MM.1S (cell line): ENCODE measurements at regions not wholly inside any gene's neighbourhood (a gene's known extent, or its start where the extent isn't known, plus 50 kb on each side); places are given as distances from the start of the nearest gene placed in this dataset.

ENCODE experiments used
- DNase-seq: peaks from one replicate; pipeline ENCODE4 v3.0.0-alpha.2; 2015
- H2AFZ ChIP-seq: fragments of 300-600 bp; sonication (generic); 2 replicates; pipeline ENCODE4 v1.6.0; 2016; ENCODE audit warnings: antibody characterized with exemption, low read length
- H3F3A ChIP-seq: fragments of 300-600 bp; sonication (generic); 2 replicates; pipeline ENCODE4 v1.6.1; 2016; ENCODE audit warnings: mild to moderate bottlenecking, antibody characterized with exemption, low read length, moderate library complexity, mixed read lengths; ENCODE audit not compliant: insufficient read depth
- H3K27ac ChIP-seq: fragments of 300-600 bp; sonication (generic); 2 replicates; pipeline ENCODE4 v1.5.1; 2016; ENCODE audit warnings: mild to moderate bottlenecking, low read length
- H3K27me3 ChIP-seq: fragments of 300-600 bp; sonication (generic); replicated peaks from 2 replicates; pipeline ENCODE4 v1.6.0; 2016; ENCODE audit warnings: low read length; ENCODE audit not compliant: insufficient read depth
- H3K36me3 ChIP-seq: fragments of 300-600 bp; sonication (generic); replicated peaks from 2 replicates; pipeline ENCODE4 v1.6.1; 2016; ENCODE audit warnings: mild to moderate bottlenecking, low read length, mixed read lengths; ENCODE audit not compliant: insufficient read depth
- H3K4me1 ChIP-seq: fragments of 300-600 bp; sonication (generic); 2 replicates; pipeline ENCODE4 v1.6.1; 2016; ENCODE audit warnings: low read length, mixed read lengths
- H3K4me2 ChIP-seq: fragments of 300-600 bp; sonication (generic); 2 replicates; pipeline ENCODE4 v1.6.0; 2016; ENCODE audit warnings: low read depth, low read length
- H3K4me3 ChIP-seq: fragments of 300-600 bp; sonication (generic); 2 replicates; pipeline ENCODE4 v1.5.1; 2016; ENCODE audit warnings: low read length, mixed read lengths
- H3K79me2 ChIP-seq: fragments of 300-600 bp; sonication (generic); 2 replicates; pipeline ENCODE4 v1.6.1; 2016; ENCODE audit warnings: mixed run types, low read length, mixed read lengths
- H3K9ac ChIP-seq: fragments of 300-600 bp; sonication (generic); 2 replicates; pipeline ENCODE4 v1.6.1; 2016; ENCODE audit warnings: low read length, mixed read lengths
- H3K9me2 ChIP-seq: fragments of 300-600 bp; sonication (generic); replicated peaks from 2 replicates; pipeline ENCODE4 v1.6.1; 2016; ENCODE audit warnings: mild to moderate bottlenecking, low read length, mixed read lengths; ENCODE audit not compliant: insufficient read depth
- H3K9me3 ChIP-seq: fragments of 300-600 bp; sonication (generic); replicated peaks from 2 replicates; pipeline ENCODE4 v1.6.1; 2016; ENCODE audit warnings: mild to moderate bottlenecking, low read length, mixed read lengths; ENCODE audit not compliant: insufficient read depth
- H4K20me1 ChIP-seq: fragments of 300-600 bp; sonication (generic); 2 replicates; pipeline ENCODE4 v1.6.1; 2016; ENCODE audit warnings: mild to moderate bottlenecking, low read length, moderate library complexity, mixed read lengths; ENCODE audit not compliant: insufficient read depth
- CTCF ChIP-seq: fragments of 300-600 bp; sonication (generic); IDR thresholded peaks from 2 replicates; pipeline ENCODE4 v1.5.1; 2016; ENCODE audit warnings: antibody characterized with exemption, low read length, mixed read lengths
- EZH2 ChIP-seq: fragments of 300-600 bp; sonication (generic); optimal IDR thresholded peaks from 2 replicates; pipeline ENCODE3; 2017; ENCODE audit warnings: low read depth, mild to moderate bottlenecking, antibody characterized with exemption, low read length, mixed read lengths
- EZH2phosphoT487 ChIP-seq: fragments of 300-600 bp; sonication (generic); IDR thresholded peaks from 2 replicates; pipeline ENCODE4 v1.6.1; 2018; ENCODE audit warnings: antibody characterized with exemption, low read length

- no peaks in the 10 kb centered on the region for H3K4me1 ChIP-seq
- H3K27me3 ChIP-seq = no peaks in the 10 kb centered on the region
- TF ChIP-seq EZH2 (no peak), CTCF (no peak), EZH2phosphoT487 (no peak)
- no peak overlapping the region for H3K4me3 ChIP-seq
- no peaks in the 10 kb centered on the region for H4K20me1 ChIP-seq
- H3K9me2 ChIP-seq = no peaks in the 10 kb centered on the region
- H3K4me2 ChIP-seq = no peak overlapping the region
- no peak overlapping the region for H3K9ac ChIP-seq
- no peaks in the 10 kb centered on the region for H3K79me2 ChIP-seq
- no peak overlapping the region for H2AFZ ChIP-seq
- H3F3A ChIP-seq = no peaks in the 10 kb centered on the region
- DNase-seq = no peak
- no peaks in the 10 kb centered on the region for H3K9me3 ChIP-seq
- H3K27ac ChIP-seq = no peak overlapping the region
- H3K36me3 ChIP-seq = no peaks in the 10 kb centered on the region
These were observed 192.5 kb upstream of the ECI2 start for GRCh38 chr6:4327841-4328240.

DNA sequence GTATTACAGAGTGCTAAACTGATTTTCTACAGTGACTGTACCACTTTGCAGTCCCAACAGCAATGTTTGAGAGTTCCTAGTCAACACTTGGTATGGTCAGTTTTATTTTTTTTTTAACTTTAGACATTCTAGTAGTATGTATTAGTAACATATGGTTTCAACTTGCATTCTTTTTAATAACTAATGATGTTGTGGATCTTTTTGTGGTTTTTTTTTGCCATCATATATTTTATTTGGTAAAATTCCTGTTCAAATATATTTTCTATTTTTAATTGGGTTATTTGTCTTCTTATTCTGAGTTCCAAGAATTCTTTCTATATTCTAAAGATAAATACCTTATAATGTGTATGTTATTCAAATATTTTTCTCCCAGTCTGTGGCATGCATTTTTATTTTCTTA, 189.4 kb upstream of the ECI2 start:
- Histone ChIP-seq H3K36me3 (no peaks in the 10 kb centered on the region), H3K9me3 (no peaks in the 10 kb centered on the region), H3K9me2 (no peaks in the 10 kb centered on the region), H3K4me1 (no peaks in the 10 kb centered on the region), H3K9ac (no peak overlapping the region), H3K4me2 (no peak overlapping the region), H3F3A (no peaks in the 10 kb centered on the region), H4K20me1 (no peaks in the 10 kb centered on the region), H3K27ac (no peak overlapping the region), H2AFZ (no peak overlapping the region), H3K4me3 (no peak overlapping the region), H3K79me2 (no peaks in the 10 kb centered on the region), H3K27me3 (no peaks in the 10 kb centered on the region)
- no peak for DNase-seq
- TF ChIP-seq EZH2phosphoT487 (no peak), EZH2 (no peak), CTCF (no peak)

DNA sequence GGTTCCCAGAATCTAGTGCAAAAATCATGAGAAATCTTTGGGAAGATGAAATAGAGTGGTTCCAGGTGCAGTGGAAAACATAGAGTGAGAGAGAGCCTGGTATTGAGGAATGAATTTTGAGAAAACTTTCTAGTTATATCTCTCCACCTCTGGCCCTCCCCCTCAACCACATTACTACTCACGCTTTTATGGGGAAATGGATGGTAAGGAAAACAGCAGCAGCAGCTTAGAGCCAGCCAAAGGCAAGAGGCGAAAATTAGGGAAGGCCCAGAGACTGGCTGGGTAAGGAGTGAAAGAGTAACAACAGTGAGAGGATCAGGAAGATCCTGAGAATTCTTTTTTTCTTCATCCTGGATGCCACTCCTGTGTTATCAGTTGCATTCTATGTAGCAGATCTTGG, 187.9 kb upstream of the ECI2 start:
- Histone ChIP-seq H4K20me1 (no peaks in the 10 kb centered on the region), H3F3A (no peaks in the 10 kb centered on the region), H2AFZ (no peak overlapping the region), H3K27me3 (no peaks in the 10 kb centered on the region), H3K4me3 (no peak overlapping the region), H3K27ac (no peak overlapping the region), H3K4me2 (no peak overlapping the region), H3K9ac (no peak overlapping the region), H3K36me3 (no peaks in the 10 kb centered on the region), H3K4me1 (no peaks in the 10 kb centered on the region), H3K9me2 (no peaks in the 10 kb centered on the region), H3K79me2 (no peaks in the 10 kb centered on the region), H3K9me3 (no peaks in the 10 kb centered on the region)
- TF ChIP-seq CTCF (no peak), EZH2 (no peak), EZH2phosphoT487 (no peak)
- no peak for DNase-seq
